ENCODE measurements at regions not wholly inside any gene's neighbourhood (a gene's known extent, or its start where the extent isn't known, plus 50 kb on each side); places are given as distances from the start of the nearest gene placed in this dataset.

- intact Hi-C loops (cut with micrococcal nuclease; ENCODE audit: unreplicated experiment), result no loop called here
- no peak overlapping the region for H2AFZ ChIP-seq (ENCODE audit: control insufficient read depth, low read depth, low read length)
- H3K27ac ChIP-seq (ENCODE audit: control insufficient read depth, insufficient read depth), result no peak overlapping the region
- H3K4me2 ChIP-seq (ENCODE audit: control insufficient read depth, insufficient read depth), result no peak overlapping the region
- H3K27me3 ChIP-seq (replicated peaks in 1 of 2; ENCODE audit: control insufficient read depth in 2 of 2, insufficient read depth in 2 of 2, low read length in 1 of 2), result no peaks in the 10 kb centered on the region; a peak in 1 of 4 replicates
- FAIRE-seq (no peak), ATAC-seq (no peak), DNase-seq (ENCODE audit: low read depth, low spot score) (no peak)
- SMC1A ChIA-PET (ENCODE audit: uncharacterized antibody, unreplicated experiment), result no interaction called here
- H3K36me3 ChIP-seq (ENCODE audit: control insufficient read depth in 2 of 2, insufficient read depth in 2 of 2, low read length in 1 of 2), result no peaks in the 10 kb centered on the region
- H3K9me3 ChIP-seq (replicated peaks; ENCODE audit: control insufficient read depth, insufficient read depth, low read length), result no peaks in the 10 kb centered on the region
- H3K9ac ChIP-seq (ENCODE audit: control insufficient read depth, insufficient read depth, low read length), result no peak overlapping the region
- BruUV-seq (replicated peaks), result no TSS peak
- no peaks in the 10 kb centered on the region for H4K20me1 ChIP-seq (ENCODE audit: control insufficient read depth, insufficient read depth)
- WGBS (ENCODE audit: insufficient coverage, insufficient replicate concordance, low lambda C conversion rate, missing lambda C conversion rate), result 6% methylated on average over 6 of the region's 6 CpGs
- TF ChIP-seq SKIL (IDR thresholded peaks at IDR 0.05; ENCODE audit: low read depth, poor library complexity, severe bottlenecking) (no peak), GABPA (IDR thresholded peaks at IDR 0.05; ENCODE audit: low read depth) (no peak), MEF2B (IDR thresholded peaks at IDR 0.05; ENCODE audit: partially characterized antibody, poor library complexity, severe bottlenecking) (no peak), NKRF (conservative IDR thresholded peaks at IDR 0.05) (no peak), IKZF1 (conservative IDR thresholded peaks at IDR 0.05) (no peak), STAT3 (IDR thresholded peaks at IDR 0.05; ENCODE audit: low read depth, low read length) (no peak), CTCF (IDR thresholded peaks at IDR 0.05 in 2 of 3, conservative IDR thresholded peaks at IDR 0.05 in 1 of 3; ENCODE audit: control insufficient read depth in 2 of 3, extremely low read depth in 1 of 3, insufficient read depth in 1 of 3, low read depth in 3 of 3, low read length in 3 of 3) (no peak)
- H3K4me1 ChIP-seq (ENCODE audit: control insufficient read depth, insufficient read depth, low read length), result no peaks in the 10 kb centered on the region
- POLR2A ChIA-PET, result no interaction called here
- in situ Hi-C loops (cut with MboI), result no loop called here
- CTCF ChIA-PET, result no interaction called here
- RAD21 ChIA-PET (ENCODE audit: unreplicated experiment), result no interaction called here
- H3K4me3 ChIP-seq, result no peak overlapping the region
- no peaks in the 10 kb centered on the region for H3K79me2 ChIP-seq (ENCODE audit: control insufficient read depth, insufficient read depth, low read length)
These were observed 238.6 kb downstream of the C1D start for GRCh38 chr2:67824186-67824585.

Measured in GM12878 (cell line).